IgD-negative memory B cell (primary cell): ENCODE measurements at regions not wholly inside any gene's neighbourhood (a gene's known extent, or its start where the extent isn't known, plus 50 kb on each side); places are given as distances from the start of the nearest gene placed in this dataset.
"Not testable (repeated sequence)": the region's sequence is repeated elsewhere in the genome, so short reads cannot be mapped to it uniquely, and the experiment has no call there.

Experiments used
- H3K27ac Mint-ChIP-seq, 3 donors: one replicate each; pipeline ENCODE4 v1.8.0; 2020 to 2022; ENCODE audit warnings: mild to moderate bottlenecking in 3 of 3, mixed read lengths in 3 of 3, moderate library complexity in 1 of 3
- H3K27me3 Mint-ChIP-seq: one replicate; pipeline ENCODE4 v1.8.0; 2021; ENCODE audit warnings: mixed read lengths
- H3K36me3 Mint-ChIP-seq: one replicate; pipeline ENCODE4 v1.8.0; 2020; ENCODE audit warnings: mild to moderate bottlenecking, mixed read lengths
- H3K4me1 Mint-ChIP-seq, 3 donors: one replicate each; pipeline ENCODE4 v1.8.0; 2020 to 2022; ENCODE audit warnings: mixed read lengths in 3 of 3, mild to moderate bottlenecking in 1 of 3
- H3K4me3 Mint-ChIP-seq, 4 donors: one replicate each; pipeline ENCODE4 v1.8.0; 2020 to 2022; ENCODE audit warnings: mild to moderate bottlenecking in 4 of 4, mixed read lengths in 4 of 4, moderate library complexity in 3 of 4
- H3K9me3 Mint-ChIP-seq, 3 donors: one replicate each; pipeline ENCODE4 v1.8.0; 2020 to 2021; ENCODE audit warnings: mixed read lengths in 3 of 3, mild to moderate bottlenecking in 1 of 3

DNA sequence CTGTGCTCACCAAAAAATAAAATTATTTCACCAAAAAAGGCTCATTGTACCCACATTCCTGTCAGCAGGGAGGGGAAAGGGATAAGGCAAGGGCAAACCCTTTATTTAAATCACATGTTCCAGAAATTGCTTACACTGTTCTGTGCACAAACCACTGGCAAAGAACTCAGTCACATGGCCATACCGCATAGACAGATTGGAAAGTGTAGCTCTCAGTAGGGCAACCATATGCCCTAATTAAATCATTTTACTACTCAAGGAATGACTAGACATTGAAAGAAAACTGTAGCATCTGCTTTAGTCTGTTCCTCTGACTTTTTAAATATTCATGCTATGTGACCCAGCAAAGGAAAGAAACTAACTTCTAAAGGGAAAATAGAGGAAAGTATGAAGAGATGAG is 119.2 kb upstream of the FAM241A start:
- peaks cover 0 to 1% (median 0%) of the 10 kb centered on the region in 3 donors for H3K9me3 Mint-ChIP-seq
- H3K27me3 Mint-ChIP-seq, result peaks cover 12% of the 10 kb centered on the region
- H3K27ac Mint-ChIP-seq, result no peak overlapping the region
- H3K36me3 Mint-ChIP-seq, result no peaks in the 10 kb centered on the region
- H3K4me3 Mint-ChIP-seq, result no peak overlapping the region
- H3K4me1 Mint-ChIP-seq, result no peaks in the 10 kb centered on the region

DNA sequence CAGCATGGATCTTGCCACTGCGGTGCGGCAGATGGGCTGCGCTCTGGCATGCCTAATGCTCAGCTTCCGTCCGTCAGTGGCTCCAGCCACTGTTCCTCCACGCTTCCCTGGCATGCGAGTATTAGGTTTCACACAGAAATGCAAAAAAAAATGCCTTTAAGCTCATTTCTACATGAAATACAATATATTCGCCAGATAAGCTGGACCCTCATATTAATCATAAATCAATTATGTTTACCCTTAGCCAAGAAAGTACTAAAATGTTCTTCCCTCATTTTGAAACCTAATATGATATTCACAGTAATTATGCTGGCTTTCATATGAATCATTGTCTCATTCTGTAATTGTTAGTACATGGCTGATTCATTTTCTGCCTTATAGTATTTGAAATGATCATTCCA is 115.5 kb upstream of the FAM241A start:
- H3K36me3 Mint-ChIP-seq, result no peaks in the 10 kb centered on the region
- no peaks in the 10 kb centered on the region for H3K4me1 Mint-ChIP-seq
- H3K27me3 Mint-ChIP-seq, result peaks cover 14% of the 10 kb centered on the region
- H3K9me3 Mint-ChIP-seq, result peaks cover 0 to 1% (median 0%) of the 10 kb centered on the region in 3 donors
- no peak overlapping the region for H3K4me3 Mint-ChIP-seq
- no peak overlapping the region for H3K27ac Mint-ChIP-seq

DNA sequence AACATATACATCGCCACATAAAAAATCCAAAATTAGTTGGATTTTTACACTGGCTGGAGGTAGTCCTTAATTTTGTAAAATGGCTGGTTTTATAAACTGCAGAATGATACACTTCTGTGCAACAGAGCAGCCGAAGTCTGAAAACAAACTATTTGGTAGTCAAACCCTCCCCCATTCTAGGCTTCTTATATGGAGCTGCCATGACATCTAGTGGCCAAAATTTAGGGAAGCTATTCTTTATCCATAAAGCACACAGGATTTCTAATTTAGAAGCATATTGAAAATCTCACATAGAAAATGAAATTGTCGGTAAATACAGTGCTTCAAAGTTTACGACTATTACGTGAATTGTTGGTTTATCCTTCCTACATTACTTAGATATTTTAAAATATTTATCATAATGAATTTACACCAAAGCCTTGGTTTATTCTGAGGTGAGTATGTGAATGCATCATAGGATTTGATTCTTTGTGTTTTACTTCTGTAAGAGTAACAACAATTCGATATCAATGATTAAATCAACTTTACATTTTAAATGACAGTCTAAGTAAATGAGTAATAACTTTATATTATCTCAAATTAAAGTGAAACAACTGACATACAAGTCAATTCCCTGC is 113.4 kb upstream of the FAM241A start:
- H3K27ac Mint-ChIP-seq, result no peak overlapping the region
- peaks cover 14% of the 10 kb centered on the region for H3K27me3 Mint-ChIP-seq
- no peaks in the 10 kb centered on the region for H3K4me1 Mint-ChIP-seq
- H3K36me3 Mint-ChIP-seq, result no peaks in the 10 kb centered on the region
- H3K4me3 Mint-ChIP-seq, result no peak overlapping the region
- H3K9me3 Mint-ChIP-seq, result no peaks in the 10 kb centered on the region

DNA sequence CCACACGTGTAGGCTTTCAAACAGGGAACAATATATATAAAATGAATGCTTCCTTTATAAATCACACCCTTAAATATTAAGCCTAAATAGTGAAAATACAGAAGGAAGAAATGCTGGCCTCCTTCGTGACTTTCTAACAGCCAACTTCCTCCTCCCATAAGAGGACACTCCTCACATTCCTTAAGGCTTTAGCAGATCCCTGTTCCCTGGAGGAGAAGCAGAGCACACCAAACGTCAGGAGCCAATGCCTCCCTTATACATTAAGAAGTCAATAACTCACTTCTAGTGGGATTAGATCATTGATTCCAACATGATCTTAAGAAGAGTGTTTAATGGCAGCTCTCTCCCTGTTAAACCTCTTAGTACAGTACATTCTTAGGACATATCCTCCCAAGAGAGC is 108.4 kb upstream of the FAM241A start:
- Mint-ChIP-seq H3K27ac (no peak overlapping the region), H3K4me1 (no peaks in the 10 kb centered on the region), H3K9me3 (peaks cover 0 to 2% (median 0%) of the 10 kb centered on the region in 3 donors), H3K27me3 (peaks cover 5% of the 10 kb centered on the region), H3K36me3 (peaks cover 2% of the 10 kb centered on the region), H3K4me3 (no peak overlapping the region)

DNA sequence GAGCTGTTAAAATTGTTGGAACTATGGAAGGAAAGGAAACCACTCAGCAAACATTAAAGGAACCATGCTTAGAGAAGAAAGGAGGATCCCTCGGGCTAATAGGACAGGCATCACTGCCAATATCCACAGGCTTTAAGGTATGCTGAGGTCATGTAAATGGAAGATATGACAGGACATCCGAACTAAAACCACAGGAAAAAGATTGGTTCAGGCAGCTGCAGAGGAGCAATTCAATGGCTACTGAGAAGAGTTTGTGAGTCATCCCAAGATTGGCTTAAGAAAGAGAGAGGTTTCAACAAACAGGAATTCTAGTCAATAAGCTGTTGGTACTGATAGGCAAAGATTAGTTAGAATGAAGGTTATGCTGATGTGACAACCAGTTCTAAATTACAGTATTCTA is 106.4 kb upstream of the FAM241A start:
- peaks cover 0 to 2% (median 0%) of the 10 kb centered on the region in 3 donors for H3K9me3 Mint-ChIP-seq
- peaks cover 2% of the 10 kb centered on the region for H3K36me3 Mint-ChIP-seq
- no peak overlapping the region for H3K4me3 Mint-ChIP-seq
- no peaks in the 10 kb centered on the region for H3K27me3 Mint-ChIP-seq
- H3K4me1 Mint-ChIP-seq, result no peaks in the 10 kb centered on the region
- no peak overlapping the region for H3K27ac Mint-ChIP-seq

GRCh38 chr4:112049119-112049518 is 96.1 kb upstream of the FAM241A start:
- H3K4me3 Mint-ChIP-seq, H3K36me3 Mint-ChIP-seq, H3K4me1 Mint-ChIP-seq, H3K9me3 Mint-ChIP-seq, H3K27me3 Mint-ChIP-seq, H3K27ac Mint-ChIP-seq: not testable (repeated sequence)

GRCh38 chr4:112053825-112054350 is 91.4 kb upstream of the FAM241A start:
- Mint-ChIP-seq H3K36me3 (peaks cover 2% of the 10 kb centered on the region), H3K9me3 (no peaks in the 10 kb centered on the region), H3K4me3 (no peak overlapping the region), H3K27ac (no peak overlapping the region), H3K4me1 (no peaks in the 10 kb centered on the region), H3K27me3 (peaks cover 2% of the 10 kb centered on the region)

GRCh38 chr4:112055100-112055499 is 90.2 kb upstream of the FAM241A start:
- Mint-ChIP-seq H3K4me1 (no peaks in the 10 kb centered on the region), H3K4me3 (no peak overlapping the region), H3K9me3 (no peaks in the 10 kb centered on the region), H3K36me3 (peaks cover 2% of the 10 kb centered on the region), H3K27ac (no peak overlapping the region), H3K27me3 (peaks cover 2% of the 10 kb centered on the region)

DNA sequence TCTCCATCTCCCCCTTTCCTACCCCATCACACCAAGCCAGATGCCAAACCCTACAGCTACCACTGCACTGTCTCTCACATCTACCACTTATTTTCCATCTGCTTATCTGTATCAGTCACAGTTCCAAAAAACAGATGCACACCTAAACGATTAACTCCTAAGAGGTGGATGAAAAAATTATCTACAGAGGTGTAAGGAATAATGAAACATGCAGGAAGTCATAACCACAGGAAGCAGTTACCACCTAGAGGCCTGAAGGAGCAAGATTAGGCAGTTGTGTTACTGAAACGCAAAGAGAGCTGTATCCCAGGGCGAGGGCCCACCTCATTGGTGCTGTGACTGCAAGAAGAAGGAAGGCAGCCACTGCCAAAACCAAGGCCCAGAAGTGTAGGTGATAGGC is 87.8 kb upstream of the FAM241A start:
- Mint-ChIP-seq H3K27me3 (peaks cover 5% of the 10 kb centered on the region), H3K36me3 (peaks cover 2% of the 10 kb centered on the region), H3K4me3 (no peak overlapping the region), H3K4me1 (no peaks in the 10 kb centered on the region), H3K9me3 (no peaks in the 10 kb centered on the region), H3K27ac (no peak overlapping the region)

DNA sequence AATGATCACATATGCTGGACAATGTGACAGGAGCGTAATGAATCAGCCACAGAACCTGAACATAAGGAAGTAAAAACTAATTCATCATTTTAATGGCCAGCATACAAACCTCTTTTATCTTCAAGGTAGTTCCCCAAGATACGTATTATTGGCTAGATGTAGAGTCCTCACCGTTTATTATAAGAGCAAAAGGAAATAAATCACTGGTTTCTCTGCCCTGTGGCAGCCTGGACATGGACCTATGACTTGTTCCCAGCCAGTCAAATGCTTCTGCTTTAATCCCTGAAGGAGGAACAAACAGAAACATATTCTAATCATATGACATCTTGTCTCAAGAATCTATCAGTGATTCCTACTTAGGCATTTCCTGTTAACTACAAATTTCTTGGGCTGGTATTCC is 86.8 kb upstream of the FAM241A start:
- H3K4me3 Mint-ChIP-seq, result no peak overlapping the region
- H3K4me1 Mint-ChIP-seq, result no peaks in the 10 kb centered on the region
- peaks cover 5% of the 10 kb centered on the region for H3K27me3 Mint-ChIP-seq
- H3K36me3 Mint-ChIP-seq, result peaks cover 2% of the 10 kb centered on the region
- H3K9me3 Mint-ChIP-seq, result no peaks in the 10 kb centered on the region
- H3K27ac Mint-ChIP-seq, result no peak overlapping the region

- no peak overlapping the region for H3K27ac Mint-ChIP-seq
- H3K4me1 Mint-ChIP-seq, result no peaks in the 10 kb centered on the region
- H3K9me3 Mint-ChIP-seq, result no peaks in the 10 kb centered on the region
- H3K27me3 Mint-ChIP-seq, result peaks cover 4% of the 10 kb centered on the region
- H3K4me3 Mint-ChIP-seq, result no peak overlapping the region
- H3K36me3 Mint-ChIP-seq, result peaks cover 2% of the 10 kb centered on the region
Measured at GRCh38 chr4:112060212-112060611, 85.0 kb upstream of the FAM241A start.

DNA sequence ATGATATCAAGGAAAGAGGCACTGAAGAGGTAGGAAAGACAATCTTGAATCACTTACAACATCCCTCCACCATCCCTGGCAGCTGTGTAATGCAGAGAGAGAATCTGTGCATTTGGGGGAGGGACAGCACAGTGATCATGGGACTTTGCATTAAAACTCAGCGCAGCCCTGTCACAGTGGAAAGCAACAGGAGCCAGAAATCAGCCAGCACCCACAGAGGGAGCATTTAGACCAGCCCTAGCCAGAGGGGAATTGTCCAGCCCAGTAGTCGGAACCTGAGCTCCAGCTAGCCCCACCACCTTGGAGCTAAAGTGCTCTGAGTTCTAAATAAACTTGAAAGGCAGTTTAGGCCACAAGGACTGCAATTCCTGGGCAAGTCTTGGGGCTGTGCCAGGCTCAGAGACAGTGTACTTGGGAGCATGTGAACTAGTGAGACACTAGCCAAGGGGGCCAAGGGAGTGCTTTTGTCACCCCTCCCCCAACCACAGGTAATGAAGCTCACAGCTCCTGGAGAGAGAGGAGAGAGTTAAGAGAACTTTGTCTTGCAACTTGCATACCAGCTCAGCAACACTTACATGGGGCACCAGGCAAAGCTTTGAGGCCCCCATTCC is 83.9 kb upstream of the FAM241A start:
- no peak overlapping the region for H3K27ac Mint-ChIP-seq
- no peaks in the 10 kb centered on the region for H3K4me1 Mint-ChIP-seq
- peaks cover 7% of the 10 kb centered on the region for H3K27me3 Mint-ChIP-seq
- no peaks in the 10 kb centered on the region for H3K9me3 Mint-ChIP-seq
- H3K4me3 Mint-ChIP-seq, result no peak overlapping the region
- H3K36me3 Mint-ChIP-seq, result peaks cover 1% of the 10 kb centered on the region

- H3K4me3 Mint-ChIP-seq, result no peak overlapping the region
- no peaks in the 10 kb centered on the region for H3K9me3 Mint-ChIP-seq
- peaks cover 10% of the 10 kb centered on the region for H3K27me3 Mint-ChIP-seq
- no peaks in the 10 kb centered on the region for H3K4me1 Mint-ChIP-seq
- no peak overlapping the region for H3K27ac Mint-ChIP-seq
- H3K36me3 Mint-ChIP-seq, result no peaks in the 10 kb centered on the region
Measured at GRCh38 chr4:112063260-112063659, 82.0 kb upstream of the FAM241A start.

GRCh38 chr4:112069110-112069509 is 76.1 kb upstream of the FAM241A start:
- Mint-ChIP-seq H3K4me3 (no peak overlapping the region), H3K27me3 (peaks cover 10% of the 10 kb centered on the region), H3K9me3 (peaks cover 0 to 11% (median 3%) of the 10 kb centered on the region in 3 donors), H3K4me1 (no peaks in the 10 kb centered on the region), H3K27ac (no peak overlapping the region), H3K36me3 (no peaks in the 10 kb centered on the region)

DNA sequence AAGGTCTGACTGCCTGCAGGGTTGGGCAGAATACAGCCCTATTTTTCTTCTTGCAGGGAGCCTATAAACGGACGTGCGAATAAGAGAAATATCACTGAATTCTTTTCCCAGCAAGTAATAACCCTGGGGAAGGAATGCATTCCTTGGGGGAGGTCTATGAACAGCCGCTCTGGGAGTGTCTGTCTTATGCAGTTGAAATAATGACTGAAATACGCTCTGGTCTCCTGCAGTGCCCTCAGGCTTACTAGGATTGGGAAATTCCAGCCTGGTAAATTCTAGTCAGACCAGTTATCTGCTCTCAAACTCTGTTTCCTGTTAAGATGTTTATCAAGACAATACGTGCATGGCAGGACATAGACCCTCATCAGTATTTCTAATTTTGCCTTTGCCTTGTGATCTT is 72.1 kb upstream of the FAM241A start:
- peaks cover 0 to 11% (median 3%) of the 10 kb centered on the region in 3 donors for H3K9me3 Mint-ChIP-seq
- peaks cover 0 to 3% (median 0%) of the 10 kb centered on the region in 3 donors for H3K4me1 Mint-ChIP-seq
- no peak overlapping the region for H3K27ac Mint-ChIP-seq
- H3K4me3 Mint-ChIP-seq, result no peak overlapping the region
- no peaks in the 10 kb centered on the region for H3K36me3 Mint-ChIP-seq
- peaks cover 3% of the 10 kb centered on the region for H3K27me3 Mint-ChIP-seq

- Mint-ChIP-seq H3K4me1 (peaks cover 0 to 3% (median 0%) of the 10 kb centered on the region in 3 donors), H3K9me3 (peaks cover 0 to 11% (median 3%) of the 10 kb centered on the region in 3 donors), H3K27me3 (peaks cover 3% of the 10 kb centered on the region), H3K36me3 (no peaks in the 10 kb centered on the region), H3K4me3 (no peak overlapping the region), H3K27ac (no peak overlapping the region)
Measured at GRCh38 chr4:112075129-112075753, 70.0 kb upstream of the FAM241A start.
